ENCODE measurements at regions not wholly inside any gene's neighbourhood (a gene's known extent, or its start where the extent isn't known, plus 50 kb on each side); places are given as distances from the start of the nearest gene placed in this dataset.

- no peak for DNase-seq
These were observed 68.8 kb upstream of the APC start for GRCh38 chr5:112668911-112669310.

DNA sequence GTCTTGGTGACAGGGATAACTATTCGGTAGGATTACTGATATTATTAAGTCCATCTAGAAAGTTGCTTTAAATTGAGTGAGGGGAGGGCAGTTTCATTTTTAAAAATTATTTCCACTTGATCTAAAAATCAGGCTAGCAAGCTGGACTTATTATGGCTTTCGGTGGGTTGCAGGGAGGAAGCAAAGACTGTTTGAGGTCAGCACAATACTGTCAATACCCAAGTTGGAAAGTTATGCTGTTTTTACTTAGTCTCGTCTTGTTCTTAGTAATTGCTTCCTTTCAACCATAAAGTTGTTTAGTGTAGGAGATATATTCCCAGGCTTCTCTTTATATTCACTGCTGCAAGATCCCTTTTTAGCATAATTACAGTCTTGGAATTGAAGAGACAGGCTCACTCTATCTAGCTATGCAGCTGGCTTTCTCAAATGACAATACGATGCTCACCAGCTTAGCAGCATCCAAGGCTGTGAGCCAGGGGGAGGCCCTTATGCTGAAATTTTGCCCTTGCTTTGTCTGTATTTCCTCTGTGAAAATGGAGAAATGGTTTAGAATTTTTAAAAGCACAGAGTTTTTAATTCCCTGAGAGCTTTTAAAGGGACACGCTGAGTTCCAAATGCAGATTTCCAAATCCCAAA lies 68.2 kb upstream of the APC start:
- DNase-seq, result no peak

DNA sequence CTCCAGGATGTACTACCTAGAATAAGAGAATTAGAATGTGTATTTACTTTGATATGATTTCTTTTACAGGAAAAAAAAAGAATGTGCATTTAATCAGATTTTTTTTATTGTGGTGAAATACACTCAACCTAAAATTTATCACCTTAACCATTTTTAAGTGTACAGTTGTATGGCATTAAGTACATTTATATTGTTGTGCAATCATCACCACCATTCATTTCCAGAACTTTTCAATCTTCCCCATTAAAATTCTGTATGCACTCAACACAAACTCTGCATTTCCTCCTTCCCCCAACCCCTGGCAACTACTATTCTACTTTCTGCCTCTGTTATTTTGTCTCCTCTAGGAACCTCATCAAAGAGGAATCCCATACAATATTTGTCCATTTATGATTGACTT lies 66.0 kb upstream of the APC start:
- DNase-seq, result no peak

DNA sequence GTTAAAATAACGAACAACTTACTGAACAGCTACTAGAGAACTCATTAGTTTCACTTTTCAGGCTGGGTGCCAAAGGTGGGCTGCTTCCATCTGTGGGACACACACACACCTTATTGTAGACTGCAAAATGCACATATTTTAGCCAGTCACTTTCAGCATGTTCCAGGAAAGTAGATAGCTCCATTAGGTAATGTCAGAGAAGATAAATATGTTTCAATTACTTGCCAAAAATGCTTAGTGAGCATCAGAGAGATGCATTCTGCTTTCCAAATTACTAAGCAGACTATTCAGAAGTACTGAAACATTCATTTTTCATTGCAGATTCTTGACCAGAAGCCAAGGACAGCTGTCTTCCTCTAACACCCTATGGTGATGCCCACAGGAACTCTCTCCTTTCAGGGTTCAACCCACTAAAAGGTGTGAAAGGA lies 56.2 kb upstream of the APC start:
- DNase-seq, result no peak

DNA sequence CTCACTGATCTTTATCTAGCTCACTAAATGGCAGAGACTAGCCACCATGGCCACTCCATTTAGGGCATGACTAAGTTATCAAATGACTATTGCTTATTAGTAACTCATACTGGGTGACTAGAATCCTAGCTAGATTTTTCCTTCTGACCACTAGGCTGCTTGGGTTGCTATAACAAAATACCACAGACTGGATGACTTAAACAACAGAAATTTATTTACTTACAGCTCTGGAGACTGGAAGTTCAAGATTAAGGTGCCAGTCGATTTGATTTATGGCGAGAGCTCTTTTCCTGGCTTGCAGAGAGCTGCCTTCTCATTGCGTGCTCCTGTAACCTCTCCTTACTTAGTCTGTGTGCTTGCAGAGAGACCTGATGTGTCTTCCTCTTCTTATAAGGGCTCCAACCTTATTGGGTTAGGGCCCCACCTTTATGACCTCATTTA lies 55.0 kb upstream of the APC start:
- no peak for DNase-seq

DNA sequence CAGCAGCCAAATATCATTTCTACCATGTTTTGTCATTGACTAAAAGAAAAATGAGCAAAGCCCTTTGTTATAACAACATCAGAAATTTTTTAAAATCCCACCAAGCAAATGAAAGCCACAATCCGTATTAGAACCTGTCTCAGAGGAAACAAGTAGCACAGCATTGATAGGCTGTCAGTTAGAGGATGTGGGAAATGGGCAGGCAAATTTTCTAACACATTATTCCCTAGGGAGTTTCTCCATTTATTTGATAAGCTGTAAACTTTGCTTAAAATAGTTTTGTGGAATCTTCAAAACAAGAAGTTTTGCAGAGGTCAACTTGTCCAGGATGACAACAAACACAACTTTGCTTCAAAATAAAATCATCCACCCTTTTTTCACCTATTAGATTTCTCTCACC lies 53.6 kb upstream of the APC start:
- no peak for DNase-seq

DNA sequence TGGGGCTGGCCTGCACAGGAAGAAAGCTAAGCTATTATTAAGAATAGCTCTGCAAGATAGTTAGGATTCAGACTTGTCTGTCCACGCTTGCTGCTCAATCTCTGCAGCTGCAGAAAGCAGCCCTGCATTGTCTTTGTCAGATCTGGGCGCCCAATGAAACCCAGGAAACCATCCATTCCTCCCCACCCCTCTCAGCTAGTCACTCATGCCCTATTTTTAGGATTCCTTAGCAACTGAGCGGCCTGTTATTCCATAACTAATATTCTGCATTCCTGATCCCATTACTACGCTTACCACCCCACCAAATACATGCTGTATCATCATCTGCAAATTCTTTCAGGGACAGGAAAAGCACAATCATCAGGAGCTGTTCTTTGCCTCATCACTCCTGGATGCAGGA lies 52.9 kb upstream of the APC start:
- DNase-seq, result no peak

DNA sequence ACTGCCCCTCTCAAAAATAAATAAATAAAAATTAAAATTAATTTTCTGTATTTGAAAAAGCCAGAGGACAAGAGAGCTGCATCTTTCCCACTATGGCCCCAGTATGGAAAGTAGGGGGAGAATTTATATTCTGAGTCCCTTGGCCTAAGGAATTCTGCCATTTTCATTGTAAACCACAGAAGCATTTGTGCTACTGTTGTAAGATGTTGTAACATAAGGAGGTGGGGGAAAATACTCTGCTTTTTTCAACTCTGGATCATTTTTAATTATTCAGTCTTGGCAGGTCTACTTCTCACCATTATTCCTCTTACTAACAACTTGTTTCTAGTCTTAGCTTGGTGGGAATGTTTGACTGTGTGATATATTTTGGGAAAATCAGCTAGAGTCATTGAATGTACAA lies 52.3 kb upstream of the APC start:
- no peak for DNase-seq

- DNase-seq, result no peak
These were observed 51.8 kb upstream of the APC start for GRCh38 chr5:112685931-112686330.

- no peak for DNase-seq
These were observed 51.0 kb upstream of the APC start for GRCh38 chr5:112686675-112687074.

- no peak for DNase-seq
These were observed 50.4 kb upstream of the APC start for GRCh38 chr5:112687306-112687705.

Measured in 8988T (cell line).